Activated CD8-positive, alpha-beta memory T cell treated with anti-CD3 and anti-CD28 coated beads, Interleukin-2, amount 10 ng/mL, durations not matched to agents 7 days and 5 days (primary cell): ENCODE measurements at regions not wholly inside any gene's neighbourhood (a gene's known extent, or its start where the extent isn't known, plus 50 kb on each side); places are given as distances from the start of the nearest gene placed in this dataset.

Experiments used
- ATAC-seq: fragments of 150-1000 bp; cut with Tn5 transposase; one replicate; pipeline ENCODE4 v1.10.0; 2021; ENCODE audit warnings: moderate library complexity
- CTCF ChIA-PET: fragments of 350-600 bp; sonication (Branson Sonifier 250); formaldehyde crosslinking; loops from one replicate; lab custom pipeline; 2021; ENCODE audit warnings: antibody characterized with exemption; lab: Charles Lee
- DNase-seq: peaks from one replicate; pipeline ENCODE4 v3.0.0-alpha.2; 2020
- H3K27ac Mint-ChIP-seq: one replicate; pipeline ENCODE4 v1.8.0; 2021; ENCODE audit warnings: mild to moderate bottlenecking, mixed read lengths
- H3K27me3 Mint-ChIP-seq: one replicate; pipeline ENCODE4 v1.8.0; 2021; ENCODE audit warnings: mixed read lengths
- H3K36me3 Mint-ChIP-seq: one replicate; pipeline ENCODE4 v1.8.0; 2021; ENCODE audit warnings: mild to moderate bottlenecking, mixed read lengths
- H3K4me1 Mint-ChIP-seq: one replicate; pipeline ENCODE4 v1.8.0; 2021; ENCODE audit warnings: mixed read lengths
- H3K4me3 Mint-ChIP-seq: one replicate; pipeline ENCODE4 v1.8.0; 2021; ENCODE audit warnings: mild to moderate bottlenecking, moderate library complexity, mixed read lengths
- H3K9me3 Mint-ChIP-seq: one replicate; pipeline ENCODE4 v1.8.0; 2022; ENCODE audit warnings: low read depth, mixed read lengths

GRCh38 chr12:60920841-60921495 is 1325.1 kb downstream of the SLC16A7 start:
- Mint-ChIP-seq H3K4me1 (no peaks in the 10 kb centered on the region), H3K9me3 (no peaks in the 10 kb centered on the region), H3K27ac (no peak overlapping the region), H3K36me3 (no peaks in the 10 kb centered on the region), H3K4me3 (no peak overlapping the region), H3K27me3 (no peaks in the 10 kb centered on the region)
- DNase-seq (no peak), ATAC-seq (no peak)
- CTCF ChIA-PET, result no interaction called here

DNA sequence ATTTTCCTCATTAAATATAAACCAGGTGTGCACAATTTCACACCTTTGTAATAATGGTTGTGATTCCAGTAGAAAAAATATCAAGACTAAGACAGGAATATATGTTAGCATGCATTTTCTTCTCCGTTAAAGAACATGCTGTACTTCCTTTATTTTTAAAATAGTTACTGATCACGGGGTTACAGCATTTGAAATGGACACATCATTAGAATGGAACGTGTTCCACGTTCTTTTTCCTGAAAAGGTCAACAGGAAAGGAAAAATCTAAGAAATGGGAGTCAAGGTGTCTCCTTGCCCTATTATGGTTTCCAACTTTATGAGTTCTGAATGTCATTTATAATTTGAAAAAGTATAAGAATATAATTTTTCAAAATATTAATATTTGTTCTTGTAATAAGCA is 1325.7 kb downstream of the SLC16A7 start:
- DNase-seq (no peak), ATAC-seq (no peak)
- Mint-ChIP-seq H3K36me3 (no peaks in the 10 kb centered on the region), H3K4me3 (no peak overlapping the region), H3K4me1 (no peaks in the 10 kb centered on the region), H3K9me3 (no peaks in the 10 kb centered on the region), H3K27ac (no peak overlapping the region), H3K27me3 (no peaks in the 10 kb centered on the region)
- CTCF ChIA-PET, result no interaction called here

- Mint-ChIP-seq H3K27ac (no peak overlapping the region), H3K27me3 (no peaks in the 10 kb centered on the region), H3K4me3 (no peak overlapping the region), H3K36me3 (no peaks in the 10 kb centered on the region), H3K9me3 (peaks cover 2% of the 10 kb centered on the region), H3K4me1 (no peaks in the 10 kb centered on the region)
- CTCF ChIA-PET, result no interaction called here
- ATAC-seq, result no peak
- DNase-seq, result no peak
These were observed 1330.4 kb downstream of the SLC16A7 start for GRCh38 chr12:60926256-60926655.

DNA sequence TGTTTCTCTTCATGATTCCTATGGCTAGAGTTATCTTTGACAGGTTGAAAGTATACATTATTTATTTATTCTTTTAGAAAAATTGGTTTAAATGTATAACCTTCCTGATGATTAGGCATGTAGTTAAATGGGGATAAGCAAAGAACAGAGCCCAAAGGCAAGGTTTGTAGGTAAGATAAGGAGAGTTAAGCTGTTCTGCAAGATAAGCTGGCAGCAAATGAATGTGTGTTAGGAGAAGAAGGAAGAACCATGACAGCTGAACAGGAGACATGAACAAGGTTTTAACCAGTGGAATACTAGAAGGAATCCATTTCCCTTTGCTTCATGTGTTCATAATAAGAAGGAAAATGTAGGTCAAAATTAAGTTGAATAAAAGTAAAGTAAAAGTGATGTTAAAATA is 1330.1 kb upstream of the USP15 start:
- CTCF ChIA-PET, result no interaction called here
- H3K36me3 Mint-ChIP-seq, result no peaks in the 10 kb centered on the region
- no peaks in the 10 kb centered on the region for H3K27me3 Mint-ChIP-seq
- no peaks in the 10 kb centered on the region for H3K4me1 Mint-ChIP-seq
- no peak overlapping the region for H3K27ac Mint-ChIP-seq
- peaks cover 8% of the 10 kb centered on the region for H3K9me3 Mint-ChIP-seq
- ATAC-seq (no peak), DNase-seq (no peak)
- no peak overlapping the region for H3K4me3 Mint-ChIP-seq

- Mint-ChIP-seq H3K27me3 (no peaks in the 10 kb centered on the region), H3K4me1 (no peaks in the 10 kb centered on the region), H3K4me3 (no peak overlapping the region), H3K36me3 (no peaks in the 10 kb centered on the region), H3K27ac (no peak overlapping the region), H3K9me3 (peaks cover 12% of the 10 kb centered on the region)
- no peak for DNase-seq
- CTCF ChIA-PET, result no interaction called here
- no peak for ATAC-seq
These were observed 1324.0 kb upstream of the USP15 start for GRCh38 chr12:60935981-60936761.

DNA sequence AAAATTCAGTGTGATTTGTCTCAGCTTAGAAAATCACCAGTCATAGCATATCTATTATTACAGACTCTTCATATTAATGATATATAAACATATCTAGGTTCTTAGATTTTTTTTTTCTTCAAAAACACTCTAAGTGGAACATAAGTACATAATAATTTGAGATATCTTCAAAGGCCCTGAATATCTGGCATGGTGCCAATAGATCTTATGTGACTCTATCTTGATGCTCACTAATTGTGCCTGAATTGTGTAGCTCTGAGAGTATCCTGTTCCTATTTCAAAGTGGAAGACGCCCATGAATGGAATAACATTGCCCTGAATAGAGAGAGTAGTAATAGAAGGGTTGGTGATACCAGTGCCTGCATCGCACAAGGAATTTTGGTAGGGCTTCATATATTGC is 1312.7 kb upstream of the USP15 start:
- Mint-ChIP-seq H3K36me3 (no peaks in the 10 kb centered on the region), H3K4me1 (no peaks in the 10 kb centered on the region), H3K27me3 (no peaks in the 10 kb centered on the region), H3K27ac (no peak overlapping the region), H3K4me3 (no peak overlapping the region), H3K9me3 (peaks cover 12% of the 10 kb centered on the region)
- CTCF ChIA-PET, result no interaction called here
- no peak for ATAC-seq
- DNase-seq, result no peak

DNA sequence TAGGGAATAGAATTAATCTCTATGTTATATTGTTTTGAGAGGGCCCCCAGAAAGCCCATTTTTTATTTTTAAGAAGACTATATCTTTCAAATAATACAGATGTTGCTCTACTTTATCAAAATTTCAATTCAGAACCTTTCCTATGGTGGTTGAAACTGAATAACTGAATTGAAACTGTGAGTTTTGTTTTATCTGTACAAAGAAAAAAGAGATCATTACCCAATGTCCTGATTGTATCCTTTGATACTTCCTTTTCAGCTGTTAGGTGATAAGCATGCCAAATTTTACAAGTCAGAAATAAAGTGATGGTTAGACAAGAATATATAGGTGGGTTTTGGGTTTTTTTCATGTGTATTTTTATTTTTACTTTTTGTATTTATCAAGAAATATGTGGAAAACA is 1293.1 kb upstream of the USP15 start:
- no peaks in the 10 kb centered on the region for H3K27me3 Mint-ChIP-seq
- no peaks in the 10 kb centered on the region for H3K4me1 Mint-ChIP-seq
- no peak overlapping the region for H3K4me3 Mint-ChIP-seq
- CTCF ChIA-PET, result no interaction called here
- no peaks in the 10 kb centered on the region for H3K36me3 Mint-ChIP-seq
- no peak for ATAC-seq
- H3K27ac Mint-ChIP-seq, result no peak overlapping the region
- peaks cover 6% of the 10 kb centered on the region for H3K9me3 Mint-ChIP-seq
- DNase-seq, result no peak

GRCh38 chr12:60977966-60978365 is 1282.2 kb upstream of the USP15 start:
- no peaks in the 10 kb centered on the region for H3K27me3 Mint-ChIP-seq
- no peak overlapping the region for H3K27ac Mint-ChIP-seq
- DNase-seq (no peak), ATAC-seq (no peak)
- no peak overlapping the region for H3K4me3 Mint-ChIP-seq
- H3K36me3 Mint-ChIP-seq, result no peaks in the 10 kb centered on the region
- no peaks in the 10 kb centered on the region for H3K4me1 Mint-ChIP-seq
- CTCF ChIA-PET, result no interaction called here
- H3K9me3 Mint-ChIP-seq, result peaks cover 3% of the 10 kb centered on the region

- Mint-ChIP-seq H3K27ac (no peak overlapping the region), H3K4me3 (no peak overlapping the region), H3K4me1 (no peaks in the 10 kb centered on the region), H3K9me3 (peaks cover 13% of the 10 kb centered on the region), H3K27me3 (no peaks in the 10 kb centered on the region), H3K36me3 (no peaks in the 10 kb centered on the region)
- ATAC-seq (no peak), DNase-seq (no peak)
- CTCF ChIA-PET, result no interaction called here
These were observed 1279.6 kb upstream of the USP15 start for GRCh38 chr12:60980558-60980957.

- Mint-ChIP-seq H3K9me3 (peaks cover 11% of the 10 kb centered on the region), H3K36me3 (no peaks in the 10 kb centered on the region), H3K4me1 (no peaks in the 10 kb centered on the region), H3K27me3 (no peaks in the 10 kb centered on the region), H3K4me3 (no peak overlapping the region), H3K27ac (no peak overlapping the region)
- no peak for DNase-seq
- no peak for ATAC-seq
- CTCF ChIA-PET, result no interaction called here
These were observed 1278.7 kb upstream of the USP15 start for GRCh38 chr12:60981473-60981872.

GRCh38 chr12:60992087-60992486 is 1268.1 kb upstream of the USP15 start:
- Mint-ChIP-seq H3K4me1 (no peaks in the 10 kb centered on the region), H3K36me3 (no peaks in the 10 kb centered on the region), H3K27me3 (no peaks in the 10 kb centered on the region), H3K9me3 (peaks cover 4% of the 10 kb centered on the region), H3K4me3 (no peak overlapping the region), H3K27ac (no peak overlapping the region)
- DNase-seq (no peak), ATAC-seq (no peak)
- CTCF ChIA-PET, result no interaction called here

- Mint-ChIP-seq H3K27me3 (no peaks in the 10 kb centered on the region), H3K27ac (no peak overlapping the region), H3K9me3 (peaks cover 11% of the 10 kb centered on the region), H3K4me3 (no peak overlapping the region), H3K4me1 (no peaks in the 10 kb centered on the region), H3K36me3 (no peaks in the 10 kb centered on the region)
- CTCF ChIA-PET, result no interaction called here
- ATAC-seq (no peak), DNase-seq (no peak)
These were observed 1264.9 kb upstream of the USP15 start for GRCh38 chr12:60995256-60995825.

GRCh38 chr12:60997869-60998378 is 1262.3 kb upstream of the USP15 start:
- Mint-ChIP-seq H3K27me3 (no peaks in the 10 kb centered on the region), H3K27ac (no peak overlapping the region), H3K9me3 (peaks cover 11% of the 10 kb centered on the region), H3K36me3 (no peaks in the 10 kb centered on the region), H3K4me3 (no peak overlapping the region), H3K4me1 (no peaks in the 10 kb centered on the region)
- CTCF ChIA-PET, result no interaction called here
- no peak for DNase-seq
- no peak for ATAC-seq

DNA sequence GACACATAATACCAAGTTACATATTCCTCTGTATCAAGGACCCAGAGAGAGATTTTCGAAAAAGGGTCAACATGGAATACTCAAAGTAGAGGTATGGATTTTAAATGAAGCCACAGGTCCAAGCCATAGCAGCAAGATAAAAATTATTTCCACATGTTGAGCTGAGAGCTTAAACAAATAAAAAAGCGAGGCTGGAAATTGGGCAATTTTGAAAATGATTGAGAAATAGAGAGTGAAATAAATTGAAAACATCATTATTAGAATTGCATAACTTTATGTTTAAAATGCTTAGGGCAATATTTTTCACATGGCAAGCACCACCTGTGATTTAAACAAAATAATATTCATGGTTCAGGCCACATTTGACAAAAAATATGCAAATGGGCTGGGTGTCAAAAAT is 1251.0 kb upstream of the USP15 start:
- CTCF ChIA-PET, result no interaction called here
- no peak for ATAC-seq
- H3K27ac Mint-ChIP-seq, result no peak overlapping the region

More for the DNA sequence above, 1251.0 kb upstream of the USP15 start:
- Mint-ChIP-seq H3K9me3 (peaks cover 3% of the 10 kb centered on the region), H3K4me1 (no peaks in the 10 kb centered on the region), H3K4me3 (no peak overlapping the region), H3K36me3 (no peaks in the 10 kb centered on the region), H3K27me3 (no peaks in the 10 kb centered on the region)
- DNase-seq, result no peak
